Renal cortex interstitium (tissue), 11 donors: ENCODE measurements at regions not wholly inside any gene's neighbourhood (a gene's known extent, or its start where the extent isn't known, plus 50 kb on each side); places are given as distances from the start of the nearest gene placed in this dataset.

Experiments used
- DNase-seq, 11 donors: peaks; one replicate each; pipeline ENCODE4 v3.0.0-alpha.2; 2013; ENCODE audit warnings: low read depth in 9 of 11, low spot score in 4 of 11; ENCODE audit errors: extremely low read depth in 1 of 11

- DNase-seq = no peak
Observed at GRCh38 chr10:56679578-56679977, 318.5 kb upstream of the ZWINT start.

GRCh38 chr10:56662765-56663447 is 301.8 kb upstream of the ZWINT start:
- no peak for DNase-seq

DNA sequence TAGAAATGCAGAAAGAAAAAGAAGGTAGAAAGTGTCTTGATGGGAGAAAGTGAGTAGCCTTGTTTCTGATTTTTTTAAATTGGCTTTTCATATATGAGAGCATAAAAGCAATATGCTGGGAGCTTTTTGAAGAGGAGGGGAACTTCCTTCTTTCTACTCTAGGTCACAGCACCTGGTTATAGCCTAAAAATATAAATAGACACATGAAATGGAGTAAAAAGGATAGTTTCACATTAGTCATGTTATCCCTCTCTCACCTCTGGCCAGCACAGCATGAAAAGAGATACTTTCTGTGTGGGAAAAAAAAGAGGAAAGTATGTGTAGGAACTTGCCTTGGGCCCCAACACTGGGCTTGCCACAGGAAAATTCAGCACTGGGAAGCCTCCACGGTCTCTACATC is 292.2 kb upstream of the ZWINT start:
- DNase-seq = no peak

- no peak for DNase-seq
Observed at GRCh38 chr10:56646329-56647111, 285.5 kb upstream of the ZWINT start.

GRCh38 chr10:56633876-56634452 is 272.9 kb upstream of the ZWINT start:
- DNase-seq = no peak

- DNase-seq = no peak
Observed at GRCh38 chr10:56632537-56632936, 271.5 kb upstream of the ZWINT start.

- DNase-seq = no peak
Observed at GRCh38 chr10:56624082-56624481, 263.0 kb upstream of the ZWINT start.

DNA sequence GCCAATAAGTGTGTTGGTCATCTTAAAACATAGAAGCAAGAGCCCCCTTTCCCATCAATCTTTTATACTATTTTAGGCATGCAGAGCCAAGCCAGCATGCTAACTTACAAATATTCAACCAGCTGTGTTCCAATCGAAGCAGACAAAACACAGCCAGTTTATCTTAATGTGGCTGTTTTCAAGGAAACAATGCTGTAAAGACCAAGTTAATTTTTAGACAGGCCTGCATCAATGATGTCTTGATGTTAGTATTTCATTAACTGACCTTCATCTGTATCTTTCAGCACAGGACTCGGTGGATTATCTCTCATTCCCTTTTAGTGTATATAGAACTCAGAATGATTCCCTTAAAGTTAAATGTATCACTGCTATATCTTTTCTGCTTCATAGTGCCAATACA is 262.0 kb upstream of the ZWINT start:
- peak in 2 of 11 donors; percentile 9 to 24 for DNase-seq

DNA sequence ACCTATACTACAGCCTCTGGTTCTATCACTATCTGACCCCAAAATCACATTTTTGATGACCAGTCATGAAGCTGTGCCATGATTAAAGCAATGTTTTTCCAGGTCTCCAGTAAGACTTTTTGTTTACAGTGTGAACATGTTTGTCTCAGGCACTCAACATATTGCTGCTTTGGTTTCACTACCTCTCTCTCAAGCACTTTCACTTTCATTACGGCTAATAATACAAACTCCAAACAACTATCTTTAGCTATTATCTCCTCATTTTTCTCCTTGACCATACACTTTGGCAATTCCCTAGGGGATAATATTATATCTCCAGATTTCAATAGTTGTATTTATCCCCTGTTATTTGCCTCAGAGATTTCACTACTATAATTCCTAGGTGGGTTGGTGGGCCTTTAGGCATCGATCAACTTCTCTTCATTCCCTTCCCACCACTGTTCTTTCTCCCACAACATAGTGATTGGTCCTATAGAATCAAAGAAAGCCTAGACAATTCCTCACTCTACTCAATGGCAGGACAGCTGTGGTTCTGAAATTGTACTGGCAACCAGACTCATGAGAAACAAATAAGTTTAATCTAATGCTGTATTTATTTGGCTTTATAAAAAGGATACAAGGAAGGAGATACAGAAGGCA is 261.4 kb upstream of the ZWINT start:
- DNase-seq = no peak

DNA sequence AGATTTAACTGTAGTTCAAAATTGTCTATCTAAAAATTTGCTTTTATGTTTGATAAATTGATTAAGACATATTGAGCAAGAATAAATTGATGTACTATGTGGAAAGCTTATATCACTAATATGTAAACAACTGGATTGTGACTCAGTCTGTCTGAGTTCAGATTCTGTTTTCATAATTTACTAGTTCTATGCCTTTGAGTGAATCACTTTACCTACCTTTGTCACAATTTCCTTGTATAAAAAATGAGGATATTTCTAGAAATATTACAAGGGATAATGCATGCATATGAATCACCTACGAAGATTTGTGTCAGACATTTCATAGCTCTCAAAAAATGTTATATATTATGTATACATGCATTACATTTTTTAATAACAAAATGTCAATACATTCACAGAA is 245.1 kb upstream of the ZWINT start:
- no peak for DNase-seq

GRCh38 chr10:56605051-56605450 is 244.0 kb upstream of the ZWINT start:
- peak in 3 of 11 donors; percentile 6 to 9 (median 8) for DNase-seq

DNA sequence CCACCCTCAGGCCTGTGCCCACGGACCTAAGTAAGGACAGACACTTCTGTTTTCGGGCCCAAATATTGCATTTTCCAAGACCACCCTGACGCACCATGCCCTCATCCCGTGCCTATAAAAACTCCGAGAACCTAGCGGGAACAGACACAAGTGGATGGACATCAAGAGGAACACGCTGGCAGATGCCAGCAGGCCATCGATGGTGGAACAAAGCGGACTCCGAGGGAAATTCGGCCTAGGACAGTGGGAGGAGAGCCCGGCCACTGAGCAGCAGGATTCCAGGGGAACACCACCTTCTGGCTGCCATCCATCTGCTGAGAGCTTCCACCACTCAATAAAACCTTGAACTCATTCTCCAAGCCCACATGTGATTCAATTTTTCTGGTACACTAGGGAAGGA is 243.6 kb upstream of the ZWINT start:
- no peak for DNase-seq

- DNase-seq = no peak
Observed at GRCh38 chr10:56599201-56599600, 238.1 kb upstream of the ZWINT start.

DNA sequence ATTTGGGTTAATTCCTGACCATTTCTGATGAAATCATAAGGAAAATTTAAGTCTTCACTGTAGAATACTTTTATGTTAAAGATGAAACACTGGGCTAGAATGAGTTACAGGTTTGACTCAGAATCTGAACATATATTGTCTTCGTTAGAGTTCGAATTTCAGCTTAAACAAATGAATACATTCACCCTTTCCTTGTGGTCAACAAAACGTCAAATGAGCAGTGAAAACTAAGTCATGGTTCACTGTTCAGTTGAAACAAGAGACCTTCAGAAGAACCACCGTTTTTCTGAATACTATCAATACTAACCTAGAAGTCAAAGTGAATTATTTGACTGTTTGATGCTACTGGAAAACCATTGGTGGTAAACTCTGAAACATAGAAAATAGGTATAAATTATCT is 235.2 kb upstream of the ZWINT start:
- no peak for DNase-seq

DNA sequence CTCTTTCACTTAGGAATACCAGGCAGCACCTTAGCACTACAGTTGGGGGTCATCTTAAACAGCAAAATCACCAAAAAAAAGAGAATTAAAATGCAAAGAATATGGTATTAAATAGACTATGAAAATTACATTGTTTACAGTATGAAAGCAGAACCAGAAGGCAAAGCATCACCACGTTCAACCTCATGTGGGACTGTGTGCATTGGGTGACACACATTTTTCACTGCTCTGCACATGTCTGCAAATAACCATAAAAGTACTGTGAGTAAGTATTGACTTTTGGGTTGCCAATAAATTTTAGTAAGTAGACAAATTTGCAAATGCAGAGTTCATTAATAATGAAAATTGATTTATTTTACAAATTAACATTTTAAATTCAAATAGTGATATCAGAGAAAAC is 232.1 kb upstream of the ZWINT start:
- no peak for DNase-seq

DNA sequence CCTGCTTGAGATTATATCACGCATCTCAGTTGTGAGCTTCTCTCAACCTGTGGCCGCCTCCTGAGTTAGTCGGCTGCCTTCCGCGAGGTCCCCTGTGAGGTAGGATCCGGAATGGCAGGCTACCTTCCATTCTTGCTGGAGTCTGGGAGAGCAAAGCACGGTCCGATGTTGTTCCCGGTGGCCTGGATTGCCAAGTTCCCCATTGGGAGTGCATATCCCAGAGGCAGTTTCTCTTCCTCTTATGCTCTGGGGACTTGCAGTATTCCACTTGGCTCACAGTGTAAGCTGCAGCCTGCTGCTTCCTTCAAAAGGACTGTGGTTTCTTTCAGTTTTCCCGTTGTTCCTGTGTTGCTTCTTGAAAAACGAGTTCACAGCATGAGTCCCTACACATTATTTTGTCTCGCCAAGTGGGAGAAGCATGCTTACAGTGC is 225.4 kb upstream of the ZWINT start:
- no peak for DNase-seq

DNA sequence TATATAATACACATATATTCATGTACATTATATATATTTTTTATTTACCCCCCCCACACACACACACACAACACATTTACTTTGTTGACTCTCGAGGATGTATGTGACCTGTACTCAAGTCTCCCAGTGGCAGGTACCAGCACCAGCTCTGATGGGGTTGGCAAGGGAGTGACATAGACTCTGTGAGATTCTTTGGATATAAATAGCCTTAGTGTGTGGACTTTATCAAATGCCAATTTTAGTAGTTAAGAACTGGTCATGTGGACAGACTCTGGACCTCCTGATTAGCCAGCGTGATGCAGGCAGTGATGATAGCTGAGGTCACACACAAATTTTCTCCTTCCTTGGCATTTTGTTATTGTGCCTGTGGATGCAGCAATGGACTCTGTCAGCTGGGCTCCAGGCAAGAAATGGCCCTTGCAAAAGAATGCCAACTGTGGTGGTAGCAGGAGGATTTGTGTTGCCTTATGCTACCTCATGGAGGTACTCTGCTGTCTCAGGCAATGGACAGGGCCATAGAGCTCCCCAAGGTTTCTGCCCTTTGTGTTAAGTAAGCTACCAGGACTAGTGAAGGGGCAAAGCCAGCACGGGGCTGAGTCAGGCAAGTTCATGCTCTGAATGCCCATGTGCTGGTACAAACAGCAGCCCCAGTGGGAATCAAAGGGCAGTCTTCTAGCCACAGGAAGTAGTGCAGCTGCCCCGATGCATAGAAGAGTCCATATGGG is 224.6 kb upstream of the ZWINT start:
- no peak for DNase-seq

- DNase-seq = no peak
Observed at GRCh38 chr10:56583316-56583715, 222.3 kb upstream of the ZWINT start.

DNA sequence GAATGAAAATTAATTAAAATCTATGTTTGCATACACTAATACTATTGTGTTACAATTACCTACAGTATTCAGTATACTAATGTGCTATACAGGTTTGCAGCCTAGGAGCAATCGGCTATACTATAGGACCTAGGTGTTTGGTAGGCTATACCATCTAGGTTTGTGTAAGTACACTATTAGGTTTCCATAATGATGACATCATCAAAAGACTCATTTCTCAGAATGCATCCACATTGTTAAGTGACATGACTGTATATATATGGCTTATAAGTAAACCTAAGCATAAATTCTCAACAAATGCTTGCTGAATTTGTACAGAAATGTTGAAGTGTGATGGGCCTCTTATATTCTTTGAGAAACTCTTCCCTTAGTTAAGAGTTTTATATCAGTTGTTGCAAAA is 206.5 kb upstream of the ZWINT start:
- DNase-seq = no peak
